Adrenal gland (tissue), 5 donors: ENCODE measurements at regions not wholly inside any gene's neighbourhood (a gene's known extent, or its start where the extent isn't known, plus 50 kb on each side); places are given as distances from the start of the nearest gene placed in this dataset.

Experiments
- CTCF ChIP-seq, 6 experiments: fragments of 450-650 bp in 4 of 6; fragments of 200-600 bp in 2 of 6; sonication (generic) in 1 of 6; IDR thresholded peaks; 1 replicate in 5 of 6; 2 replicates in 1 of 6; pipeline versions ENCODE4 v1.5.1 to v1.8.0; 2016 to 2021; ENCODE audit warnings: antibody characterized with exemption in 6 of 6, mild to moderate bottlenecking in 2 of 6, moderate library complexity in 1 of 6
- POLR2A ChIP-seq, 2 donors: fragments of 450-650 bp; IDR thresholded peaks; one replicate each; pipeline ENCODE4 v1.6.1; 2017; ENCODE audit warnings: antibody characterized with exemption in 2 of 2, mild to moderate bottlenecking in 2 of 2, moderate library complexity in 1 of 2
- donor health status: DM: no; HTN: no; CAD: no.

- TF ChIP-seq CTCF (IDR thresholded peaks at IDR 0.05) (no peak), POLR2A (IDR thresholded peaks at IDR 0.05) (no peak)
Observed at GRCh38 chr3:74370342-74370741, 244.1 kb downstream of the CNTN3 start.
